Endothelial cell of umbilical vein (primary cell): ENCODE measurements at regions not wholly inside any gene's neighbourhood (a gene's known extent, or its start where the extent isn't known, plus 50 kb on each side); places are given as distances from the start of the nearest gene placed in this dataset.

ENCODE experiments used
- POLR2A ChIP-seq: IDR thresholded peaks from 2 replicates; pipeline ENCODE4 v1.6.1; 2012; ENCODE audit warnings: low read depth, mild to moderate bottlenecking, control low read depth, low read length
- TF ChIP-seq, protein P1 (sequence below), 2 donors: IDR thresholded peaks; 1 replicate in 1 of 2; 2 replicates in 1 of 2; pipeline ENCODE4 v1.5.1; 2011; ENCODE audit warnings: low read length in 2 of 2, mild to moderate bottlenecking in 2 of 2, moderate library complexity in 2 of 2, control low read depth in 1 of 2, inconsistent platforms in 1 of 2, low read depth in 1 of 2; ENCODE audit not compliant: insufficient read depth in 1 of 2; ENCODE audit errors: extremely low read depth in 1 of 2
- TF ChIP-seq, protein P2 (sequence below): IDR thresholded peaks from 2 replicates; pipeline ENCODE4 v1.6.1; 2011; ENCODE audit not compliant: insufficient read depth, insufficient read length

DNA sequence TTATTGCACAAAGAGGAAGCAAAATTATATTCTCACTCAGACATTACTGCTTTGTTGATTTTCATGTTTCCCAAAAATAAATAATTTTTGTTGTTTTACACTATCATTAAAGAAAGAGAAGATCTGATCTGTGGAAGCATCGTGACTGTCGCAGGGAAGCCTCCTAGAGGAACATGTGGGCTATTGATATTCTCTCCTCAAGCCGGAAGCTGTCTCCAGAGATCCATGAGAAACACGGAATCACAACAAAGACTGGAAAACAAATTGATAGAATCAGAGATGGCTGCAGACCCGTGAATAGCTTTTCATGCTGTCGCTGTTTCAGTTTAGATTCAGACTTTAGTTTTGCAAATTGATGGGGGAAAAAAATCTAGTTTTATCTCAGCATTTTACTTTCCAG lies 235.2 kb upstream of the TMPO start:
- TF ChIP-seq, protein P1, sequence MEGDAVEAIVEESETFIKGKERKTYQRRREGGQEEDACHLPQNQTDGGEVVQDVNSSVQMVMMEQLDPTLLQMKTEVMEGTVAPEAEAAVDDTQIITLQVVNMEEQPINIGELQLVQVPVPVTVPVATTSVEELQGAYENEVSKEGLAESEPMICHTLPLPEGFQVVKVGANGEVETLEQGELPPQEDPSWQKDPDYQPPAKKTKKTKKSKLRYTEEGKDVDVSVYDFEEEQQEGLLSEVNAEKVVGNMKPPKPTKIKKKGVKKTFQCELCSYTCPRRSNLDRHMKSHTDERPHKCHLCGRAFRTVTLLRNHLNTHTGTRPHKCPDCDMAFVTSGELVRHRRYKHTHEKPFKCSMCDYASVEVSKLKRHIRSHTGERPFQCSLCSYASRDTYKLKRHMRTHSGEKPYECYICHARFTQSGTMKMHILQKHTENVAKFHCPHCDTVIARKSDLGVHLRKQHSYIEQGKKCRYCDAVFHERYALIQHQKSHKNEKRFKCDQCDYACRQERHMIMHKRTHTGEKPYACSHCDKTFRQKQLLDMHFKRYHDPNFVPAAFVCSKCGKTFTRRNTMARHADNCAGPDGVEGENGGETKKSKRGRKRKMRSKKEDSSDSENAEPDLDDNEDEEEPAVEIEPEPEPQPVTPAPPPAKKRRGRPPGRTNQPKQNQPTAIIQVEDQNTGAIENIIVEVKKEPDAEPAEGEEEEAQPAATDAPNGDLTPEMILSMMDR (IDR thresholded peaks at IDR 0.05; ENCODE audit: extremely low read depth in 1 of 2, insufficient read depth in 1 of 2, low read depth in 1 of 2, low read length in 2 of 2) = no peak
- TF ChIP-seq, protein P2, sequence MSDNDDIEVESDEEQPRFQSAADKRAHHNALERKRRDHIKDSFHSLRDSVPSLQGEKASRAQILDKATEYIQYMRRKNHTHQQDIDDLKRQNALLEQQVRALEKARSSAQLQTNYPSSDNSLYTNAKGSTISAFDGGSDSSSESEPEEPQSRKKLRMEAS = no peak
- TF ChIP-seq POLR2A = no peak
